Right lung (tissue), 2 donors: ENCODE measurements at regions not wholly inside any gene's neighbourhood (a gene's known extent, or its start where the extent isn't known, plus 50 kb on each side); places are given as distances from the start of the nearest gene placed in this dataset.

Experiments used
- DNase-seq, 2 donors: peaks; one replicate each; pipeline ENCODE4 v3.0.0-alpha.2; 2013

- no peak for DNase-seq
These were observed 319.9 kb downstream of the MYCN start for GRCh38 chr2:16260041-16260830.

GRCh38 chr2:16259010-16259409 is 318.7 kb downstream of the MYCN start:
- no peak for DNase-seq

- DNase-seq: no peak
These were observed 318.0 kb downstream of the MYCN start for GRCh38 chr2:16258350-16258749.

- DNase-seq: no peak
These were observed 317.1 kb downstream of the MYCN start for GRCh38 chr2:16257322-16258028.

GRCh38 chr2:16256601-16257321 is 316.4 kb downstream of the MYCN start:
- DNase-seq: no peak

GRCh38 chr2:16255120-16255519 is 314.8 kb downstream of the MYCN start:
- no peak for DNase-seq

- no peak for DNase-seq
These were observed 314.1 kb downstream of the MYCN start for GRCh38 chr2:16254356-16254965.

GRCh38 chr2:16253291-16253690 is 312.9 kb downstream of the MYCN start:
- no peak for DNase-seq

GRCh38 chr2:16252891-16253290 is 312.5 kb downstream of the MYCN start:
- DNase-seq: no peak

GRCh38 chr2:16252251-16252650 is 311.9 kb downstream of the MYCN start:
- DNase-seq: no peak

- DNase-seq: no peak
These were observed 311.3 kb downstream of the MYCN start for GRCh38 chr2:16251511-16252225.

- DNase-seq: no peak
These were observed 310.5 kb downstream of the MYCN start for GRCh38 chr2:16250886-16251285.

GRCh38 chr2:16250466-16250865 is 310.1 kb downstream of the MYCN start:
- DNase-seq: no peak

GRCh38 chr2:16250056-16250425 is 309.7 kb downstream of the MYCN start:
- no peak for DNase-seq

- DNase-seq: no peak
These were observed 309.1 kb downstream of the MYCN start for GRCh38 chr2:16249246-16250055.

GRCh38 chr2:16248571-16249105 is 308.3 kb downstream of the MYCN start:
- DNase-seq: no peak

GRCh38 chr2:16247326-16248122 is 307.2 kb downstream of the MYCN start:
- DNase-seq: no peak

GRCh38 chr2:16246911-16247310 is 306.6 kb downstream of the MYCN start:
- DNase-seq: no peak

- no peak for DNase-seq
These were observed 306.0 kb downstream of the MYCN start for GRCh38 chr2:16246281-16246850.
